SK-N-SH treated with all-trans-retinoic acid at 6 μM for 48 hours (cell line): ENCODE measurements at regions not wholly inside any gene's neighbourhood (a gene's known extent, or its start where the extent isn't known, plus 50 kb on each side); places are given as distances from the start of the nearest gene placed in this dataset.
"Not testable (repeated sequence)": the region's sequence is repeated elsewhere in the genome, so short reads cannot be mapped to it uniquely, and the experiment has no call there.

Source experiments
- ARNTL ChIP-seq: fragments of 450-650 bp; formaldehyde crosslinking; IDR thresholded peaks from 2 replicates; pipeline ENCODE4 v1.5.0; 2020; ENCODE audit warnings: low read depth, mild to moderate bottlenecking, moderate library complexity, borderline replicate concordance
- CSDC2 ChIP-seq: fragments of 250-450 bp; sonication (Bioruptor Pico); IDR thresholded peaks from 2 replicates; pipeline ENCODE4 v1.5.0; 2020; ENCODE audit warnings: mild to moderate bottlenecking, moderate library complexity
- GLIS3 ChIP-seq: fragments of 250-450 bp; sonication (Bioruptor Pico); IDR thresholded peaks from 2 replicates; pipeline ENCODE4 v1.5.0; 2020; ENCODE audit warnings: mild to moderate bottlenecking, moderate library complexity
- TCF4 ChIP-seq: fragments of 250-450 bp; sonication (Bioruptor Pico); IDR thresholded peaks from 2 replicates; pipeline ENCODE4 v1.8.0; 2021; ENCODE audit warnings: mild to moderate bottlenecking, moderate library complexity, borderline replicate concordance
- TOX ChIP-seq: fragments of 250-450 bp; sonication (Bioruptor Pico); IDR thresholded peaks from 2 replicates; pipeline ENCODE4 v1.8.0; 2021; ENCODE audit warnings: mild to moderate bottlenecking, moderate library complexity, borderline replicate concordance
- ZC3H10 ChIP-seq: fragments of 250-450 bp; sonication (Bioruptor Pico); IDR thresholded peaks from 2 replicates; pipeline ENCODE4 v1.5.1; 2021; ENCODE audit warnings: mild to moderate bottlenecking, moderate library complexity
- ZFP3 ChIP-seq: fragments of 250-450 bp; sonication (Bioruptor Pico); IDR thresholded peaks from 2 replicates; pipeline ENCODE4 v1.5.0; 2020; ENCODE audit warnings: mild to moderate bottlenecking, moderate library complexity
- ZNF565 ChIP-seq: fragments of 450-650 bp; formaldehyde crosslinking; conservative IDR thresholded peaks from 2 replicates; pipeline ENCODE4 v1.5.0; 2020; ENCODE audit warnings: low read depth, mild to moderate bottlenecking, moderate library complexity
- TF ChIP-seq, protein P1 (sequence below): fragments of 250-450 bp; sonication (Bioruptor Pico); IDR thresholded peaks from 2 replicates; pipeline ENCODE4 v1.5.1; 2020; ENCODE audit warnings: low read depth, mild to moderate bottlenecking, moderate library complexity
- TF ChIP-seq, protein P2 (sequence below): fragments of 250-450 bp; sonication (Bioruptor Pico); IDR thresholded peaks from 2 replicates; pipeline ENCODE4 v1.5.1; 2021; ENCODE audit warnings: mild to moderate bottlenecking, moderate library complexity
- TF ChIP-seq, protein P3 (sequence below): fragments of 250-450 bp; sonication (Bioruptor Pico); IDR thresholded peaks from 2 replicates; pipeline ENCODE4 v1.8.0; 2020; ENCODE audit warnings: mild to moderate bottlenecking, moderate library complexity, borderline replicate concordance
- TF ChIP-seq, protein P4 (sequence below): fragments of 250-450 bp; sonication (Bioruptor Pico); IDR thresholded peaks from 2 replicates; pipeline ENCODE4 v1.5.0; 2020; ENCODE audit warnings: mild to moderate bottlenecking, moderate library complexity

DNA sequence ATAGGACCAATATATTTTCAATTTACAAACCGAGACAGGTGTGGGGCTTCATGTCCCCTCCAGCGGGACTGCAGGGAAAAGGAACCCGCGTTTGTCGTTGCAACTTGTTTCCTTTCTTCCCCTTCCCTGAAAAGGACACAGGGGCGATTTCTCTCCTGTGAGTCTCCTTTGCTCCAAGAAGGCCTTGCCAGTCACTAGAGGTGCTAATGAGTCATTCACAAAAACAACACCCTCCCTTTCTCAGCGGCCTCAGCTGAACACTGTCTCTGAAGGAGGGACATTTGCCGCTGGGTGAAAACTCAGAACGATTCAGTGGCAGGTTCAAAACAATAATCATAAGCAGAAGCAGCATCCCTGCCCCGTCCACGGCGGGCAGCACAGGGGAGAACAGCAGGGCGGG lies 359.7 kb downstream of the TEX29 start:
- not testable (repeated sequence) for TF ChIP-seq ZNF565, TCF4, CSDC2, ZFP3, ZC3H10, TOX, GLIS3, ARNTL (CRISPR knock-in tag)
- TF ChIP-seq, protein P1, sequence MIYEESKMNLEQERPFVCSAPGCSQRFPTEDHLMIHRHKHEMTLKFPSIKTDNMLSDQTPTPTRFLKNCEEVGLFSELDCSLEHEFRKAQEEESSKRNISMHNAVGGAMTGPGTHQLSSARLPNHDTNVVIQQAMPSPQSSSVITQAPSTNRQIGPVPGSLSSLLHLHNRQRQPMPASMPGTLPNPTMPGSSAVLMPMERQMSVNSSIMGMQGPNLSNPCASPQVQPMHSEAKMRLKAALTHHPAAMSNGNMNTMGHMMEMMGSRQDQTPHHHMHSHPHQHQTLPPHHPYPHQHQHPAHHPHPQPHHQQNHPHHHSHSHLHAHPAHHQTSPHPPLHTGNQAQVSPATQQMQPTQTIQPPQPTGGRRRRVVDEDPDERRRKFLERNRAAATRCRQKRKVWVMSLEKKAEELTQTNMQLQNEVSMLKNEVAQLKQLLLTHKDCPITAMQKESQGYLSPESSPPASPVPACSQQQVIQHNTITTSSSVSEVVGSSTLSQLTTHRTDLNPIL (CRISPR knock-in tag), result not testable (repeated sequence)
- TF ChIP-seq, protein P2, sequence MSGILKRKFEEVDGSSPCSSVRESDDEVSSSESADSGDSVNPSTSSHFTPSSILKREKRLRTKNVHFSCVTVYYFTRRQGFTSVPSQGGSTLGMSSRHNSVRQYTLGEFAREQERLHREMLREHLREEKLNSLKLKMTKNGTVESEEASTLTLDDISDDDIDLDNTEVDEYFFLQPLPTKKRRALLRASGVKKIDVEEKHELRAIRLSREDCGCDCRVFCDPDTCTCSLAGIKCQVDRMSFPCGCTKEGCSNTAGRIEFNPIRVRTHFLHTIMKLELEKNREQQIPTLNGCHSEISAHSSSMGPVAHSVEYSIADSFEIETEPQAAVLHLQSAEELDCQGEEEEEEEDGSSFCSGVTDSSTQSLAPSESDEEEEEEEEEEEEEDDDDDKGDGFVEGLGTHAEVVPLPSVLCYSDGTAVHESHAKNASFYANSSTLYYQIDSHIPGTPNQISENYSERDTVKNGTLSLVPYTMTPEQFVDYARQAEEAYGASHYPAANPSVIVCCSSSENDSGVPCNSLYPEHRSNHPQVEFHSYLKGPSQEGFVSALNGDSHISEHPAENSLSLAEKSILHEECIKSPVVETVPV (CRISPR knock-in tag), result not testable (repeated sequence)
- TF ChIP-seq, protein P3, sequence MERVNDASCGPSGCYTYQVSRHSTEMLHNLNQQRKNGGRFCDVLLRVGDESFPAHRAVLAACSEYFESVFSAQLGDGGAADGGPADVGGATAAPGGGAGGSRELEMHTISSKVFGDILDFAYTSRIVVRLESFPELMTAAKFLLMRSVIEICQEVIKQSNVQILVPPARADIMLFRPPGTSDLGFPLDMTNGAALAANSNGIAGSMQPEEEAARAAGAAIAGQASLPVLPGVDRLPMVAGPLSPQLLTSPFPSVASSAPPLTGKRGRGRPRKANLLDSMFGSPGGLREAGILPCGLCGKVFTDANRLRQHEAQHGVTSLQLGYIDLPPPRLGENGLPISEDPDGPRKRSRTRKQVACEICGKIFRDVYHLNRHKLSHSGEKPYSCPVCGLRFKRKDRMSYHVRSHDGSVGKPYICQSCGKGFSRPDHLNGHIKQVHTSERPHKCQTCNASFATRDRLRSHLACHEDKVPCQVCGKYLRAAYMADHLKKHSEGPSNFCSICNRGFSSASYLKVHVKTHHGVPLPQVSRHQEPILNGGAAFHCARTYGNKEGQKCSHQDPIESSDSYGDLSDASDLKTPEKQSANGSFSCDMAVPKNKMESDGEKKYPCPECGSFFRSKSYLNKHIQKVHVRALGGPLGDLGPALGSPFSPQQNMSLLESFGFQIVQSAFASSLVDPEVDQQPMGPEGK (CRISPR knock-in tag), result not testable (repeated sequence)
- TF ChIP-seq, protein P4, sequence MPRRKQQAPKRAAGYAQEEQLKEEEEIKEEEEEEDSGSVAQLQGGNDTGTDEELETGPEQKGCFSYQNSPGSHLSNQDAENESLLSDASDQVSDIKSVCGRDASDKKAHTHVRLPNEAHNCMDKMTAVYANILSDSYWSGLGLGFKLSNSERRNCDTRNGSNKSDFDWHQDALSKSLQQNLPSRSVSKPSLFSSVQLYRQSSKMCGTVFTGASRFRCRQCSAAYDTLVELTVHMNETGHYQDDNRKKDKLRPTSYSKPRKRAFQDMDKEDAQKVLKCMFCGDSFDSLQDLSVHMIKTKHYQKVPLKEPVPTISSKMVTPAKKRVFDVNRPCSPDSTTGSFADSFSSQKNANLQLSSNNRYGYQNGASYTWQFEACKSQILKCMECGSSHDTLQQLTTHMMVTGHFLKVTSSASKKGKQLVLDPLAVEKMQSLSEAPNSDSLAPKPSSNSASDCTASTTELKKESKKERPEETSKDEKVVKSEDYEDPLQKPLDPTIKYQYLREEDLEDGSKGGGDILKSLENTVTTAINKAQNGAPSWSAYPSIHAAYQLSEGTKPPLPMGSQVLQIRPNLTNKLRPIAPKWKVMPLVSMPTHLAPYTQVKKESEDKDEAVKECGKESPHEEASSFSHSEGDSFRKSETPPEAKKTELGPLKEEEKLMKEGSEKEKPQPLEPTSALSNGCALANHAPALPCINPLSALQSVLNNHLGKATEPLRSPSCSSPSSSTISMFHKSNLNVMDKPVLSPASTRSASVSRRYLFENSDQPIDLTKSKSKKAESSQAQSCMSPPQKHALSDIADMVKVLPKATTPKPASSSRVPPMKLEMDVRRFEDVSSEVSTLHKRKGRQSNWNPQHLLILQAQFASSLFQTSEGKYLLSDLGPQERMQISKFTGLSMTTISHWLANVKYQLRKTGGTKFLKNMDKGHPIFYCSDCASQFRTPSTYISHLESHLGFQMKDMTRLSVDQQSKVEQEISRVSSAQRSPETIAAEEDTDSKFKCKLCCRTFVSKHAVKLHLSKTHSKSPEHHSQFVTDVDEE (CRISPR knock-in tag), result not testable (repeated sequence)
